BE2C (cell line): ENCODE measurements at regions not wholly inside any gene's neighbourhood (a gene's known extent, or its start where the extent isn't known, plus 50 kb on each side); places are given as distances from the start of the nearest gene placed in this dataset.

ENCODE experiments used
- DNase-seq: peaks from one replicate; pipeline ENCODE4 v3.0.0-alpha.2; 2020
- H3K27me3 ChIP-seq: fragments of 250-450 bp; sonication (Bioruptor Pico); 2 replicates; pipeline ENCODE4 v1.5.1; 2020; ENCODE audit warnings: mild to moderate bottlenecking
- H3K36me3 ChIP-seq: fragments of 250-450 bp; sonication (Bioruptor Pico); 2 replicates; pipeline ENCODE4 v1.5.1; 2020; ENCODE audit warnings: mild to moderate bottlenecking
- H3K4me1 ChIP-seq: fragments of 250-450 bp; sonication (Bioruptor Pico); 2 replicates; pipeline ENCODE4 v1.5.1; 2020
- H3K4me3 ChIP-seq: 2 replicates; pipeline ENCODE4 v1.5.1; 2011; ENCODE audit warnings: low read depth, low read length
- H3K9me3 ChIP-seq: fragments of 250-450 bp; sonication (Bioruptor Pico); 2 replicates; pipeline ENCODE4 v1.5.1; 2020
- CTCF ChIP-seq: IDR thresholded peaks from 2 replicates; pipeline ENCODE4 v1.5.1; 2012; ENCODE audit warnings: mild to moderate bottlenecking, low read depth, low read length

GRCh38 chr15:53159458-53159857 is 369.3 kb upstream of the ONECUT1 start:
- Histone ChIP-seq H3K4me1 (no peaks in the 10 kb centered on the region), H3K9me3 (no peaks in the 10 kb centered on the region), H3K36me3 (no peaks in the 10 kb centered on the region), H3K27me3 (no peaks in the 10 kb centered on the region), H3K4me3 (no peak overlapping the region)
- no peak for DNase-seq
- no peak for TF ChIP-seq CTCF

GRCh38 chr15:53158995-53159394 is 368.9 kb upstream of the ONECUT1 start:
- no peaks in the 10 kb centered on the region for H3K4me1 ChIP-seq
- no peak for DNase-seq
- H3K4me3 ChIP-seq, result no peak overlapping the region
- no peaks in the 10 kb centered on the region for H3K36me3 ChIP-seq
- no peaks in the 10 kb centered on the region for H3K27me3 ChIP-seq
- no peaks in the 10 kb centered on the region for H3K9me3 ChIP-seq
- TF ChIP-seq CTCF, result no peak

GRCh38 chr15:53133255-53133850 is 343.2 kb upstream of the ONECUT1 start:
- no peaks in the 10 kb centered on the region for H3K4me1 ChIP-seq
- H3K4me3 ChIP-seq, result no peak overlapping the region
- no peaks in the 10 kb centered on the region for H3K9me3 ChIP-seq
- TF ChIP-seq CTCF, result no peak
- H3K27me3 ChIP-seq, result no peaks in the 10 kb centered on the region
- no peaks in the 10 kb centered on the region for H3K36me3 ChIP-seq
- DNase-seq, result no peak

- H3K9me3 ChIP-seq, result no peaks in the 10 kb centered on the region
- no peaks in the 10 kb centered on the region for H3K4me1 ChIP-seq
- no peak overlapping the region for H3K4me3 ChIP-seq
- no peak for TF ChIP-seq CTCF
- no peaks in the 10 kb centered on the region for H3K36me3 ChIP-seq
- no peak for DNase-seq
- no peaks in the 10 kb centered on the region for H3K27me3 ChIP-seq
Measured at GRCh38 chr15:53130943-53131342, 340.8 kb upstream of the ONECUT1 start.

- no peak for TF ChIP-seq CTCF
Measured at GRCh38 chr15:53129121-53129904, 339.2 kb upstream of the ONECUT1 start.

GRCh38 chr15:53128652-53129051 is 338.5 kb upstream of the ONECUT1 start:
- TF ChIP-seq CTCF, result no peak
- Histone ChIP-seq H3K27me3 (no peaks in the 10 kb centered on the region), H3K4me3 (no peak overlapping the region), H3K36me3 (no peaks in the 10 kb centered on the region), H3K9me3 (no peaks in the 10 kb centered on the region), H3K4me1 (no peaks in the 10 kb centered on the region)
- no peak for DNase-seq

More at GRCh38 chr15:53129121-53129904, 339.2 kb upstream of the ONECUT1 start:
- DNase-seq, result no peak
- H3K36me3 ChIP-seq, result no peaks in the 10 kb centered on the region
- H3K4me3 ChIP-seq, result no peak overlapping the region
- H3K9me3 ChIP-seq, result no peaks in the 10 kb centered on the region
- H3K27me3 ChIP-seq, result no peaks in the 10 kb centered on the region
- no peaks in the 10 kb centered on the region for H3K4me1 ChIP-seq
